ENCODE measurements at regions not wholly inside any gene's neighbourhood (a gene's known extent, or its start where the extent isn't known, plus 50 kb on each side); places are given as distances from the start of the nearest gene placed in this dataset.

GRCh38 chr1:88043834-88044233 is 640.2 kb upstream of the PKN2 start:
- TF ChIP-seq CTCF (IDR thresholded peaks at IDR 0.05; ENCODE audit: low read length) (no peak), EZH2 (IDR thresholded peaks at IDR 0.05; ENCODE audit: borderline replicate concordance, low read length) (no peak)

Data from OCI-LY1 (cell line).